ENCODE measurements at regions not wholly inside any gene's neighbourhood (a gene's known extent, or its start where the extent isn't known, plus 50 kb on each side); places are given as distances from the start of the nearest gene placed in this dataset.
"Not testable (repeated sequence)": the region's sequence is repeated elsewhere in the genome, so short reads cannot be mapped to it uniquely, and the experiment has no call there.

- Mint-ChIP-seq H3K4me1 (peaks cover 3% of the 10 kb centered on the region; the same call in 2 of the 3 replicates), H3K27ac (peak overlapping the region; percentile 21; the same call in 1 of the 2 replicates), H3K4me3 (no peak overlapping the region), H3K9me3 (peaks cover 9% of the 10 kb centered on the region; the same call in 1 of the 3 replicates), H3K27me3 (ENCODE audit: insufficient read depth, low read depth, poor library complexity) (no peaks in the 10 kb centered on the region), H3K36me3 (ENCODE audit: low read depth) (peaks cover 1% of the 10 kb centered on the region; the same call in 1 of the 3 replicates)
- Histone ChIP-seq H3K79me2 (replicated peaks; ENCODE audit: insufficient read depth) (no peaks in the 10 kb centered on the region), H3K4me2 (no peak overlapping the region), H3K27me3 (ENCODE audit: insufficient read depth) (no peaks in the 10 kb centered on the region), H3K4me1 (ENCODE audit: insufficient read depth) (no peaks in the 10 kb centered on the region; the same call in 1 of the 2 replicates), H3K36me3 (ENCODE audit: insufficient read depth) (no peaks in the 10 kb centered on the region), H2AFZ (no peak overlapping the region), H3F3A (replicated peaks; ENCODE audit: low read depth) (no peaks in the 10 kb centered on the region), H3K4me3 (no peak overlapping the region), H3K27ac (ENCODE audit: low read depth) (no peak overlapping the region), H4K20me1 (replicated peaks; ENCODE audit: insufficient read depth) (no peaks in the 10 kb centered on the region), H3K9me2 (ENCODE audit: insufficient read depth) (no peaks in the 10 kb centered on the region)
- TF ChIP-seq CREB1 (CRISPR knock-in tag; IDR thresholded peaks at IDR 0.05; ENCODE audit: low read depth) (no peak), EZH2phosphoT487 (IDR thresholded peaks at IDR 0.05; ENCODE audit: unreplicated experiment) (no peak)
- DNase-seq (ENCODE audit: low spot score) = no peak
- no peak for ATAC-seq
Measured at GRCh38 chr7:16260236-16260728, 161.1 kb downstream of the CRPPA start.

GRCh38 chr7:16256419-16256818 is 164.9 kb downstream of the CRPPA start:
- not testable (repeated sequence) for DNase-seq (ENCODE audit: low spot score); H3K4me2 ChIP-seq; H3K27ac Mint-ChIP-seq; H4K20me1 ChIP-seq (replicated peaks; ENCODE audit: insufficient read depth); H3F3A ChIP-seq (replicated peaks; ENCODE audit: low read depth); H3K9me2 ChIP-seq (ENCODE audit: insufficient read depth); ATAC-seq; H3K27me3 ChIP-seq (ENCODE audit: insufficient read depth); H3K36me3 ChIP-seq (ENCODE audit: insufficient read depth); H3K4me1 ChIP-seq (ENCODE audit: insufficient read depth); H3K4me3 Mint-ChIP-seq; H2AFZ ChIP-seq; H3K27me3 Mint-ChIP-seq (ENCODE audit: insufficient read depth, low read depth, poor library complexity); H3K27ac ChIP-seq (ENCODE audit: low read depth); H3K79me2 ChIP-seq (replicated peaks; ENCODE audit: insufficient read depth); H3K36me3 Mint-ChIP-seq (ENCODE audit: low read depth); H3K4me3 ChIP-seq; H3K4me1 Mint-ChIP-seq
- peaks cover 11% of the 10 kb centered on the region; the same call in 2 of the 3 replicates for H3K9me3 Mint-ChIP-seq

- not testable (repeated sequence) for H3K9me2 ChIP-seq (ENCODE audit: insufficient read depth); H3K4me3 ChIP-seq; H3K36me3 Mint-ChIP-seq (ENCODE audit: low read depth); DNase-seq (ENCODE audit: low spot score); H3K4me3 Mint-ChIP-seq; ATAC-seq; H3K4me1 ChIP-seq (ENCODE audit: insufficient read depth); H3K27me3 Mint-ChIP-seq (ENCODE audit: insufficient read depth, low read depth, poor library complexity); H3K27ac Mint-ChIP-seq; H3F3A ChIP-seq (replicated peaks; ENCODE audit: low read depth); H2AFZ ChIP-seq; H3K79me2 ChIP-seq (replicated peaks; ENCODE audit: insufficient read depth); H3K27ac ChIP-seq (ENCODE audit: low read depth); H4K20me1 ChIP-seq (replicated peaks; ENCODE audit: insufficient read depth); H3K4me2 ChIP-seq; H3K4me1 Mint-ChIP-seq; H3K36me3 ChIP-seq (ENCODE audit: insufficient read depth); H3K27me3 ChIP-seq (ENCODE audit: insufficient read depth)
- peaks cover 11% of the 10 kb centered on the region; the same call in 2 of the 3 replicates for H3K9me3 Mint-ChIP-seq
Measured at GRCh38 chr7:16255952-16256351, 165.4 kb downstream of the CRPPA start.

GRCh38 chr7:16250655-16251054 is 170.7 kb downstream of the CRPPA start:
- not testable (repeated sequence) for ATAC-seq; H3K4me2 ChIP-seq; H3K4me3 ChIP-seq; H3K36me3 ChIP-seq (ENCODE audit: insufficient read depth); H2AFZ ChIP-seq; H4K20me1 ChIP-seq (replicated peaks; ENCODE audit: insufficient read depth); H3K79me2 ChIP-seq (replicated peaks; ENCODE audit: insufficient read depth); H3K4me3 Mint-ChIP-seq; H3K9me3 Mint-ChIP-seq; H3K27ac Mint-ChIP-seq; H3K36me3 Mint-ChIP-seq (ENCODE audit: low read depth); H3F3A ChIP-seq (replicated peaks; ENCODE audit: low read depth); H3K9me2 ChIP-seq (ENCODE audit: insufficient read depth); H3K27ac ChIP-seq (ENCODE audit: low read depth); DNase-seq (ENCODE audit: low spot score); H3K27me3 ChIP-seq (ENCODE audit: insufficient read depth); H3K27me3 Mint-ChIP-seq (ENCODE audit: insufficient read depth, low read depth, poor library complexity); H3K4me1 Mint-ChIP-seq; H3K4me1 ChIP-seq (ENCODE audit: insufficient read depth)

- H3K36me3 ChIP-seq (ENCODE audit: insufficient read depth); ATAC-seq; H3K4me1 Mint-ChIP-seq; H3K36me3 Mint-ChIP-seq (ENCODE audit: low read depth); H2AFZ ChIP-seq; H3K4me3 ChIP-seq; H3K4me2 ChIP-seq; H3K27ac Mint-ChIP-seq; H3K27ac ChIP-seq (ENCODE audit: low read depth); H3K9me3 Mint-ChIP-seq; DNase-seq (ENCODE audit: low spot score); H3F3A ChIP-seq (replicated peaks; ENCODE audit: low read depth); H3K27me3 Mint-ChIP-seq (ENCODE audit: insufficient read depth, low read depth, poor library complexity); H3K27me3 ChIP-seq (ENCODE audit: insufficient read depth); H3K4me3 Mint-ChIP-seq; H3K4me1 ChIP-seq (ENCODE audit: insufficient read depth); H3K79me2 ChIP-seq (replicated peaks; ENCODE audit: insufficient read depth); H3K9me2 ChIP-seq (ENCODE audit: insufficient read depth); H4K20me1 ChIP-seq (replicated peaks; ENCODE audit: insufficient read depth): not testable (repeated sequence)
Measured at GRCh38 chr7:16249204-16249603, 172.1 kb downstream of the CRPPA start.

- not testable (repeated sequence) for H3K79me2 ChIP-seq (replicated peaks; ENCODE audit: insufficient read depth); H3K4me3 Mint-ChIP-seq; H3K36me3 Mint-ChIP-seq (ENCODE audit: low read depth); H4K20me1 ChIP-seq (replicated peaks; ENCODE audit: insufficient read depth); H3K4me1 Mint-ChIP-seq; H2AFZ ChIP-seq; H3K27ac Mint-ChIP-seq; H3K9me2 ChIP-seq (ENCODE audit: insufficient read depth); H3F3A ChIP-seq (replicated peaks; ENCODE audit: low read depth); H3K4me3 ChIP-seq; H3K9me3 Mint-ChIP-seq; H3K4me1 ChIP-seq (ENCODE audit: insufficient read depth); ATAC-seq; H3K4me2 ChIP-seq; H3K27me3 ChIP-seq (ENCODE audit: insufficient read depth); DNase-seq (ENCODE audit: low spot score); H3K27me3 Mint-ChIP-seq (ENCODE audit: insufficient read depth, low read depth, poor library complexity); H3K36me3 ChIP-seq (ENCODE audit: insufficient read depth); H3K27ac ChIP-seq (ENCODE audit: low read depth)
Measured at GRCh38 chr7:16248556-16248955, 172.8 kb downstream of the CRPPA start.

Data from GM23338 (cell line).